Keratinocyte (primary cell): ENCODE measurements at regions not wholly inside any gene's neighbourhood (a gene's known extent, or its start where the extent isn't known, plus 50 kb on each side); places are given as distances from the start of the nearest gene placed in this dataset.

Experiments
- EZH2 ChIP-seq: IDR thresholded peaks from one replicate; pipeline ENCODE4 v1.6.1; 2012; ENCODE audit warnings: inconsistent platforms, mild to moderate bottlenecking, low read length, moderate library complexity
- TF ChIP-seq, protein P1 (sequence below), 3 experiments: IDR thresholded peaks in 1 of 3; conservative IDR thresholded peaks in 1 of 3; optimal IDR thresholded peaks in 1 of 3; 2 replicates in 2 of 3; 3 replicates in 1 of 3; pipeline versions ENCODE3 to v1.5.1; 2011; ENCODE audit warnings: low read length in 3 of 3, mild to moderate bottlenecking in 3 of 3, moderate library complexity in 2 of 3, control low read depth in 1 of 3, inconsistent platforms in 1 of 3; ENCODE audit not compliant: insufficient read depth in 2 of 3; ENCODE audit errors: extremely low read depth in 1 of 3

DNA sequence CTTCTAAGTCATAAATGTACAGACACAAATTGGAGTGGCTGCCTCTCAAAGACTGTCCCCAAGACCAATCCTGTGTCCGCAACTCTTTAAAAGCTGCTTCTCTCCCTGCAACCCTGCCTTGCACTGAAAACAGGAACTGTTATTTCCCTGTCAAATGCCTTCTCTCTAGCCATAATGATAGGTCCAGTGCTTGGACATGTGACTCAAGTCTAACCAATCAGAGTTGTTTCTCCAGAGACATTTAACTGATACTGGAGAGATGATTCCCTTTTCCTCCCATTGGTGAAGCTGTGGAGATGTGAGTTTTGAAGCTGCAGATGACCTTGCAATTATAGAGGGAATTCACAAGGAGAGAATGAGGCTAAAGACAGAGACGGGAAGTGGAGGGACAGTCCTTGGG lies 253.3 kb upstream of the CDH5 start:
- TF ChIP-seq, protein P1, sequence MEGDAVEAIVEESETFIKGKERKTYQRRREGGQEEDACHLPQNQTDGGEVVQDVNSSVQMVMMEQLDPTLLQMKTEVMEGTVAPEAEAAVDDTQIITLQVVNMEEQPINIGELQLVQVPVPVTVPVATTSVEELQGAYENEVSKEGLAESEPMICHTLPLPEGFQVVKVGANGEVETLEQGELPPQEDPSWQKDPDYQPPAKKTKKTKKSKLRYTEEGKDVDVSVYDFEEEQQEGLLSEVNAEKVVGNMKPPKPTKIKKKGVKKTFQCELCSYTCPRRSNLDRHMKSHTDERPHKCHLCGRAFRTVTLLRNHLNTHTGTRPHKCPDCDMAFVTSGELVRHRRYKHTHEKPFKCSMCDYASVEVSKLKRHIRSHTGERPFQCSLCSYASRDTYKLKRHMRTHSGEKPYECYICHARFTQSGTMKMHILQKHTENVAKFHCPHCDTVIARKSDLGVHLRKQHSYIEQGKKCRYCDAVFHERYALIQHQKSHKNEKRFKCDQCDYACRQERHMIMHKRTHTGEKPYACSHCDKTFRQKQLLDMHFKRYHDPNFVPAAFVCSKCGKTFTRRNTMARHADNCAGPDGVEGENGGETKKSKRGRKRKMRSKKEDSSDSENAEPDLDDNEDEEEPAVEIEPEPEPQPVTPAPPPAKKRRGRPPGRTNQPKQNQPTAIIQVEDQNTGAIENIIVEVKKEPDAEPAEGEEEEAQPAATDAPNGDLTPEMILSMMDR (optimal IDR thresholded peaks at IDR 0.05 in 1 of 3, IDR thresholded peaks at IDR 0.05 in 1 of 3, conservative IDR thresholded peaks at IDR 0.05 in 1 of 3; ENCODE audit: extremely low read depth in 1 of 3, insufficient read depth in 2 of 3, low read length in 3 of 3), result no peak
- no peak for TF ChIP-seq EZH2
